H1 (cell line): ENCODE measurements at regions not wholly inside any gene's neighbourhood (a gene's known extent, or its start where the extent isn't known, plus 50 kb on each side); places are given as distances from the start of the nearest gene placed in this dataset.

Experiments used
- CTCF ChIA-PET: fragments of 300-600 bp; sonication (Branson Sonifier 250); formaldehyde crosslinking; loops from one replicate; lab custom pipeline; 2021; ENCODE audit not compliant: partially characterized antibody; lab: Charles Lee
- POLR2A ChIA-PET: fragments of 300-600 bp; sonication (Branson Sonifier 250); formaldehyde crosslinking; loops from one replicate; lab custom pipeline; 2021; ENCODE audit warnings: inconsistent platforms; ENCODE audit not compliant: partially characterized antibody; lab: Charles Lee
- DNase-seq, 2 experiments: peaks; one replicate each; pipeline versions ENCODE4 v3.0.0 to v3.0.0-alpha.2; 2010 to 2022; ENCODE audit warnings: low spot score in 2 of 2, low read depth in 1 of 2, mixed read lengths in 1 of 2
- FAIRE-seq: peaks from 2 replicates; lab custom pipeline; 2011; peaks lifted over from hg19 to GRCh38; lab: Jason Lieb, UNC
- H2AFZ ChIP-seq: 2 replicates; pipeline ENCODE4 v1.8.1; 2012; ENCODE audit warnings: low read length, inconsistent platforms
- H2AK5ac ChIP-seq: 2 replicates; pipeline ENCODE4 v1.6.1; 2013; ENCODE audit warnings: low read depth, low read length
- H2BK120ac ChIP-seq: replicated peaks from 2 replicates; pipeline ENCODE3; 2013; ENCODE audit warnings: low read depth, low read length, inconsistent platforms
- H2BK12ac ChIP-seq: 2 replicates; pipeline ENCODE4 v1.6.1; 2013; ENCODE audit warnings: low read depth, low read length
- H2BK15ac ChIP-seq: 2 replicates; pipeline ENCODE4 v1.6.1; 2013; ENCODE audit warnings: low read length
- H2BK20ac ChIP-seq: 2 replicates; pipeline ENCODE4 v1.6.1; 2013; ENCODE audit warnings: low read length
- H2BK5ac ChIP-seq: 2 replicates; pipeline ENCODE4 v1.6.1; 2013; ENCODE audit warnings: low read depth, low read length
- H3K14ac ChIP-seq: 2 replicates; pipeline ENCODE4 v1.6.1; 2013; ENCODE audit warnings: inconsistent platforms; ENCODE audit not compliant: insufficient read length
- H3K18ac ChIP-seq: 2 replicates; pipeline ENCODE4 v1.6.1; 2013; ENCODE audit warnings: low read length; ENCODE audit errors: extremely low read depth
- H3K23ac ChIP-seq: 2 replicates; pipeline ENCODE4 v1.6.1; 2013; ENCODE audit warnings: inconsistent platforms; ENCODE audit not compliant: insufficient read length
- H3K23me2 ChIP-seq: 2 replicates; pipeline ENCODE4 v1.6.1; 2013; ENCODE audit warnings: low read depth, low read length
- H3K27ac ChIP-seq: 2 replicates; pipeline ENCODE4 v1.6.1; 2011; ENCODE audit warnings: low read depth, low read length, inconsistent platforms
- H3K27me3 ChIP-seq, 4 experiments: replicated peaks in 1 of 4; 1 replicate in 1 of 4; 2 replicates in 3 of 4; pipeline versions ENCODE4 v1.6.1 to v1.8.1; 2011 to 2013; ENCODE audit warnings: low read length in 3 of 4, mild to moderate bottlenecking in 3 of 4, inconsistent platforms in 2 of 4, mixed read lengths in 2 of 4, moderate library complexity in 1 of 4; ENCODE audit not compliant: control insufficient read depth in 3 of 4, insufficient read depth in 3 of 4; ENCODE audit errors: extremely low read depth in 1 of 4
- H3K36me3 ChIP-seq, 4 experiments: 2 replicates each; pipeline versions ENCODE4 v1.6.1 to v1.8.1; 2011 to 2013; ENCODE audit warnings: mild to moderate bottlenecking in 4 of 4, low read length in 3 of 4, moderate library complexity in 2 of 4, control low read depth in 1 of 4, inconsistent platforms in 1 of 4; ENCODE audit not compliant: insufficient read depth in 4 of 4, control insufficient read depth in 2 of 4
- H3K4ac ChIP-seq: replicated peaks from 2 replicates; pipeline ENCODE3; 2013; ENCODE audit warnings: low read length, low read depth, mixed read lengths, inconsistent platforms; ENCODE audit not compliant: insufficient read length
- H3K4me1 ChIP-seq, 4 experiments: replicated peaks in 1 of 4; 1 replicate in 1 of 4; 2 replicates in 3 of 4; pipeline versions ENCODE4 v1.6.1 to v1.8.1; 2011 to 2013; ENCODE audit warnings: low read length in 3 of 4, inconsistent platforms in 2 of 4, mixed read lengths in 1 of 4; ENCODE audit not compliant: insufficient read depth in 4 of 4, control insufficient read depth in 3 of 4
- H3K4me2 ChIP-seq, 2 experiments: 2 replicates each; pipeline versions ENCODE4 v1.6.1 to v1.8.1; 2011 to 2013; ENCODE audit warnings: low read depth in 2 of 2, low read length in 2 of 2, control low read depth in 1 of 2, inconsistent platforms in 1 of 2, mild to moderate bottlenecking in 1 of 2; ENCODE audit not compliant: insufficient read depth in 1 of 2
- H3K4me3 ChIP-seq, 4 experiments: fragments of 200-600, 300-600 bp in 1 of 4; sonication (generic), shearing (Covaris generic), sonication (Bioruptor Twin) in 1 of 4; 2 replicates each; pipeline versions ENCODE4 v1.5.1 to v1.8.1; 2011 to 2016; ENCODE audit warnings: low read length in 4 of 4, low read depth in 3 of 4, control low read depth in 2 of 4, inconsistent platforms in 2 of 4, mild to moderate bottlenecking in 2 of 4, mixed read lengths in 1 of 4, moderate library complexity in 1 of 4; ENCODE audit not compliant: insufficient read depth in 2 of 4; ENCODE audit errors: extremely low read depth in 1 of 4
- H3K56ac ChIP-seq: replicated peaks from 2 replicates; pipeline ENCODE3; 2013; ENCODE audit warnings: low read depth, mild to moderate bottlenecking, mixed read lengths, low read length, inconsistent platforms; ENCODE audit not compliant: insufficient read length
- H3K79me1 ChIP-seq: 2 replicates; pipeline ENCODE4 v1.6.1; 2013; ENCODE audit warnings: low read depth, low read length, control low read depth
- H3K79me2 ChIP-seq, 2 experiments: 2 replicates each; pipeline versions ENCODE4 v1.6.1 to v1.8.1; 2012 to 2013; ENCODE audit warnings: low read length in 2 of 2, mild to moderate bottlenecking in 2 of 2, inconsistent platforms in 1 of 2; ENCODE audit not compliant: insufficient read depth in 2 of 2, control insufficient read depth in 1 of 2
- H3K9ac ChIP-seq, 4 experiments: replicated peaks in 1 of 4; 1 replicate in 1 of 4; 2 replicates in 3 of 4; pipeline versions ENCODE4 v1.6.1 to v1.8.1; 2011 to 2013; ENCODE audit warnings: low read depth in 3 of 4, low read length in 3 of 4, control low read depth in 2 of 4, mild to moderate bottlenecking in 2 of 4, moderate library complexity in 2 of 4, inconsistent platforms in 1 of 4; ENCODE audit errors: extremely low read depth in 1 of 4
- H3K9me3 ChIP-seq, 2 experiments: 2 replicates each; pipeline versions ENCODE4 v1.6.1 to v1.8.1; 2012 to 2013; ENCODE audit warnings: mild to moderate bottlenecking in 2 of 2, moderate library complexity in 2 of 2, control low read depth in 1 of 2, inconsistent platforms in 1 of 2, low read depth in 1 of 2, low read length in 1 of 2, mixed read lengths in 1 of 2; ENCODE audit not compliant: insufficient read depth in 2 of 2
- H4K20me1 ChIP-seq, 2 experiments: replicated peaks in 1 of 2; 2 replicates each; pipeline versions ENCODE3 to v1.8.1; 2011 to 2013; ENCODE audit warnings: inconsistent platforms in 2 of 2, low read length in 2 of 2, mild to moderate bottlenecking in 1 of 2; ENCODE audit not compliant: insufficient read depth in 2 of 2, control insufficient read depth in 1 of 2
- H4K5ac ChIP-seq: 2 replicates; pipeline ENCODE4 v1.6.1; 2013; ENCODE audit warnings: low read length, low read depth, mixed read lengths, inconsistent platforms; ENCODE audit not compliant: insufficient read length
- H4K8ac ChIP-seq: 2 replicates; pipeline ENCODE4 v1.8.0; 2013; ENCODE audit warnings: mild to moderate bottlenecking, moderate library complexity, low read length, inconsistent platforms; ENCODE audit not compliant: insufficient read depth; ENCODE audit errors: extremely low read depth
- H4K91ac ChIP-seq: replicated peaks from 2 replicates; pipeline ENCODE3; 2013; ENCODE audit warnings: low read length, mixed read lengths, inconsistent platforms; ENCODE audit not compliant: insufficient read length
- ATF2 ChIP-seq: IDR thresholded peaks from 2 replicates; pipeline ENCODE4 v1.6.1; 2012; ENCODE audit warnings: low read length, inconsistent platforms
- CBX8 ChIP-seq: fragments of 300-800, 300-1000 bp; sonication (generic); IDR thresholded peaks from 2 replicates; pipeline ENCODE4 v1.7.1; 2016; ENCODE audit warnings: low read depth, low read length, borderline replicate concordance
- EP300 ChIP-seq, 2 experiments: IDR thresholded peaks; 1 replicate in 1 of 2; 2 replicates in 1 of 2; pipeline ENCODE4 v1.6.1; 2011 to 2012; ENCODE audit warnings: low read depth in 2 of 2, low read length in 2 of 2, mild to moderate bottlenecking in 2 of 2, borderline replicate concordance in 1 of 2, inconsistent platforms in 1 of 2, moderate library complexity in 1 of 2
- FOSL1 ChIP-seq: IDR thresholded peaks from 2 replicates; pipeline ENCODE4 v1.6.1; 2011; ENCODE audit warnings: mild to moderate bottlenecking, low read depth, low read length, moderate library complexity; ENCODE audit not compliant: insufficient read depth
- KDM1A ChIP-seq: fragments of 200-600, 300-600 bp; sonication (generic); IDR thresholded peaks from 2 replicates; pipeline ENCODE4 v1.7.1; 2016; ENCODE audit warnings: mild to moderate bottlenecking, low read length, borderline replicate concordance
- KDM5A ChIP-seq: fragments of 200-600 bp; IDR thresholded peaks from 2 replicates; pipeline ENCODE4 v1.7.1; 2012; ENCODE audit warnings: mild to moderate bottlenecking, low read length, inconsistent platforms, mixed read lengths
- NANOG ChIP-seq: IDR thresholded peaks from 2 replicates; pipeline ENCODE4 v1.6.1; 2011; ENCODE audit warnings: low read length, low read depth, mild to moderate bottlenecking, inconsistent platforms; ENCODE audit not compliant: insufficient read depth, poor library complexity, severe bottlenecking
- SAP30 ChIP-seq: fragments of 300-600 bp; sonication (generic); IDR thresholded peaks from 2 replicates; pipeline ENCODE4 v1.7.1; 2012; ENCODE audit warnings: low read length, moderate library complexity, mild to moderate bottlenecking, inconsistent platforms; ENCODE audit not compliant: insufficient read depth, insufficient replicate concordance
- SIX5 ChIP-seq: IDR thresholded peaks from 2 replicates; pipeline ENCODE4 v1.6.1; 2011; ENCODE audit warnings: mild to moderate bottlenecking, low read depth, low read length
- TAF7 ChIP-seq: optimal IDR thresholded peaks from 2 replicates; pipeline ENCODE3; 2011; ENCODE audit warnings: low read depth, mild to moderate bottlenecking, inconsistent platforms, low read length, moderate library complexity, borderline replicate concordance
- WGBS, 2 experiments: shearing (Covaris generic) in 1 of 2; methylation state at CpG; one replicate each; pipeline versions ENCODE4 v1.1.6 to v1.1.7; 2013 to 2015; ENCODE audit warnings: low lambda C conversion rate in 2 of 2, mixed read lengths in 2 of 2, inconsistent platforms in 1 of 2, low coverage in 1 of 2, missing lambda C conversion rate in 1 of 2; ENCODE audit not compliant: insufficient replicate concordance in 2 of 2, insufficient coverage in 1 of 2, insufficient read length in 1 of 2; ENCODE audit errors: extremely low coverage in 1 of 2, missing lambda C conversion rate in 1 of 2; 5-methylcytosine and 5-hydroxymethylcytosine counted together

- CTCF ChIA-PET, result interaction anchor here (1.2 kb wide), 2 partner anchors 8 to 101 kb away, joined by 3 read pairs; no protein-coding TSS in a partner anchor
- no peak overlapping the region for H2BK20ac ChIP-seq
- H4K8ac ChIP-seq, result no peak overlapping the region
- peak overlapping the region in 1 of 4 experiments; percentile 34; a peak in 1 of 7 replicates for H3K9ac ChIP-seq
- H4K20me1 ChIP-seq, result no peaks in the 10 kb centered on the region
- no peaks in the 10 kb centered on the region for H3K36me3 ChIP-seq
- POLR2A ChIA-PET, result no interaction called here
- no peak overlapping the region for H3K4ac ChIP-seq
- H2BK5ac ChIP-seq, result no peak overlapping the region
- H2AFZ ChIP-seq, result no peak overlapping the region
- TF ChIP-seq SIX5 (no peak), KDM5A (no peak), NANOG (no peak), ATF2 (no peak), CBX8 (no peak), KDM1A (no peak), EP300 (IDR thresholded peaks at IDR 0.05; ENCODE audit: borderline replicate concordance in 1 of 2, low read depth in 2 of 2, low read length in 2 of 2) (no peak), TAF7 (no peak), FOSL1 (no peak), SAP30 (no peak)
- TF ChIP-seq, all 59 proteins: peak for 0
- no peak overlapping the region for H3K23ac ChIP-seq
- no peak for FAIRE-seq
- H3K23me2 ChIP-seq, result no peaks in the 10 kb centered on the region
- no peak overlapping the region for H4K5ac ChIP-seq
- no peak overlapping the region for H3K4me2 ChIP-seq
- H3K14ac ChIP-seq, result no peak overlapping the region
- WGBS, 2 experiments, result 97% methylated on average over 2 of the region's 2 CpGs; no CpG with 5 or more reads in 1 of the 2 experiments
- H3K4me3 ChIP-seq, result no peak overlapping the region
- DNase-seq, result no peak
- no peak overlapping the region for H3K56ac ChIP-seq
- H3K27ac ChIP-seq, result no peak overlapping the region
- no peaks in the 10 kb centered on the region for H3K4me1 ChIP-seq
- H2AK5ac ChIP-seq, result no peak overlapping the region
- no peak overlapping the region for H4K91ac ChIP-seq
- no peak overlapping the region for H2BK15ac ChIP-seq
- H3K9me3 ChIP-seq, result no peaks in the 10 kb centered on the region
- no peaks in the 10 kb centered on the region for H3K79me2 ChIP-seq
- no peak overlapping the region for H2BK120ac ChIP-seq
- no peaks in the 10 kb centered on the region for H3K79me1 ChIP-seq
- no peak overlapping the region for H2BK12ac ChIP-seq
- H3K27me3 ChIP-seq, result no peaks in the 10 kb centered on the region
- no peak overlapping the region for H3K18ac ChIP-seq
These were observed 175.6 kb upstream of the FAR2 start for GRCh38 chr12:28973491-28973890.
